ENCODE measurements at regions not wholly inside any gene's neighbourhood (a gene's known extent, or its start where the extent isn't known, plus 50 kb on each side); places are given as distances from the start of the nearest gene placed in this dataset.

DNA sequence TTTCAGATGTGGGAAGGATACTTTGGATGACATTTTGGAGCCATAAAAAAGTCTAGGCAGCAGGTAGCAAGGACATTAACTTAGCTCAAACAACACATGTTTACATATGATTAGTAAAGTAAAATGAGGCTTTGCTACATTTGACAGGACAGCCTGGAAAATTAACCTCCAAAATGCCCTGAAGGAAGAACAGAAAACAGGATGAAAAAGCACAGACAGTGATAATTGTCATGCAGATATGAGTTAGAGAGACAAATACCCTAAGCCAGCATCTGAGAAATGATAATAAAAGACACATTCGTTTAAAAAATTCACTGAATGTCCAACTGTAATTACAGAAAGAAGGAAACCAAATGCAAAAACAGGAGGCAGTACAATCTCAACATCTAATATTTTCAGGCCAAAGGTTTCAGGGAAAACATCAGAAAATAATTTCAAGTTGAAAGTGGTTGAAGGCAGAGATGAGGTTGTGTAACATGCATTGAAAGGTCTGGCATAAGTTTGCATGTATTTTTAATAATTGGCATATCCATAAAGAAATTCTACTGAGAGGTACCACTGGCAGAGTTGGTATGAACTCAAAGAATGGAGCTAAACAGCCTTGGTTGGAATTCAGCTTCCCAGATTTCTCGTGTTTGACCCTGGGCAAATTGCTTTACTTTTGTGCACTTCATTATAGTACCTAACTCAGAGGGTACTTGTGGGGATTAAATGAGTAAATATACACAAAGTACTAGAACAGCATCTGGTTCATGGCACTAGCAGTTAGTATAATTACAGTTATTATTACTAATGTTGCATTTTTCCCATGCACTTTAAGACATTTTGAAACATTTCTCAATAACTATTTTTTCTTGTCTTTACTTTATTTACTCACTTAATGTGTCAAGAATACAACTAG is 54.4 kb upstream of the MAP9 start:
- H4K8ac ChIP-seq (ENCODE audit: extremely low read depth, insufficient read depth, low read length), result no peak overlapping the region
- TF ChIP-seq E2F6 (IDR thresholded peaks at IDR 0.05) (no peak), RXRA (IDR thresholded peaks at IDR 0.05; ENCODE audit: insufficient read depth, low read depth, low read length) (no peak), POLR2AphosphoS5 (IDR thresholded peaks at IDR 0.05; ENCODE audit: low read depth, low read length) (no peak), CEBPB (IDR thresholded peaks at IDR 0.05; ENCODE audit: low read depth, low read length) (no peak), NANOG (IDR thresholded peaks at IDR 0.05; ENCODE audit: insufficient read depth, low read depth, low read length, poor library complexity, severe bottlenecking) (no peak), EGR1 (IDR thresholded peaks at IDR 0.05; ENCODE audit: borderline replicate concordance, low read depth, low read length) (no peak), CBX5 (IDR thresholded peaks at IDR 0.05; ENCODE audit: low read depth, low read length) (no peak), YY1 (IDR thresholded peaks at IDR 0.05; ENCODE audit: low read depth, low read length) (no peak), SUZ12 (IDR thresholded peaks at IDR 0.05; ENCODE audit: low read length) (no peak), BRCA1 (IDR thresholded peaks at IDR 0.05; ENCODE audit: low read depth, low read length) (no peak), KDM4A (IDR thresholded peaks at IDR 0.05; ENCODE audit: low read depth, low read length, severe bottlenecking) (no peak), POLR2A (IDR thresholded peaks at IDR 0.05; ENCODE audit: control extremely low read depth in 1 of 2, low read depth in 2 of 2, low read length in 2 of 2) (no peak), POU5F1 (IDR thresholded peaks at IDR 0.05; ENCODE audit: low read depth, low read length) (no peak)

More for the DNA sequence above, 54.4 kb upstream of the MAP9 start:
- Histone ChIP-seq H3K27me3 (replicated peaks in 1 of 4; ENCODE audit: control insufficient read depth in 3 of 4, extremely low read depth in 1 of 4, insufficient read depth in 3 of 4, low read length in 3 of 4) (peaks cover 27 to 59% (median 40%) of the 10 kb centered on the region in 4 experiments), H2BK12ac (ENCODE audit: low read depth, low read length) (no peak overlapping the region), H3K79me1 (ENCODE audit: low read depth, low read length) (no peaks in the 10 kb centered on the region), H3K9me3 (ENCODE audit: insufficient read depth in 2 of 2, low read depth in 1 of 2, low read length in 1 of 2) (peaks cover 10 to 13% of the 10 kb centered on the region in 2 experiments; a peak in 3 of 4 replicates), H3K36me3 (ENCODE audit: control insufficient read depth in 2 of 4, insufficient read depth in 4 of 4, low read length in 3 of 4) (no peaks in the 10 kb centered on the region; a peak in 1 of 8 replicates), H2BK15ac (ENCODE audit: low read length) (no peak overlapping the region), H4K5ac (ENCODE audit: insufficient read length, low read depth, low read length) (no peak overlapping the region), H3K79me2 (ENCODE audit: control insufficient read depth in 1 of 2, insufficient read depth in 2 of 2, low read length in 2 of 2) (no peaks in the 10 kb centered on the region), H3K23me2 (ENCODE audit: low read depth, low read length) (no peaks in the 10 kb centered on the region), H2AFZ (ENCODE audit: low read length) (no peak overlapping the region), H3K18ac (ENCODE audit: extremely low read depth, low read length) (no peak overlapping the region), H4K91ac (replicated peaks; ENCODE audit: insufficient read length, low read length) (no peak overlapping the region), H3K4me1 (replicated peaks in 1 of 4; ENCODE audit: control insufficient read depth in 3 of 4, insufficient read depth in 4 of 4, low read length in 3 of 4) (no peaks in the 10 kb centered on the region), H3K4me2 (ENCODE audit: insufficient read depth in 1 of 2, low read depth in 2 of 2, low read length in 2 of 2) (no peak overlapping the region), H2AK5ac (ENCODE audit: low read depth, low read length) (no peak overlapping the region), H2BK20ac (ENCODE audit: low read length) (no peak overlapping the region), H2BK120ac (replicated peaks; ENCODE audit: low read depth, low read length) (no peak overlapping the region), H3K23ac (ENCODE audit: insufficient read length) (no peak overlapping the region), H3K56ac (replicated peaks; ENCODE audit: insufficient read length, low read depth, low read length) (no peak overlapping the region), H3K27ac (ENCODE audit: low read depth, low read length) (no peak overlapping the region), H2BK5ac (ENCODE audit: low read depth, low read length) (no peak overlapping the region), H3K4ac (replicated peaks; ENCODE audit: insufficient read length, low read depth, low read length) (no peak overlapping the region), H3K9ac (replicated peaks in 1 of 4; ENCODE audit: extremely low read depth in 1 of 4, low read depth in 3 of 4, low read length in 3 of 4) (no peak overlapping the region), H3K4me3 (ENCODE audit: extremely low read depth in 1 of 4, insufficient read depth in 2 of 4, low read depth in 3 of 4, low read length in 4 of 4) (no peak overlapping the region), H4K20me1 (replicated peaks in 1 of 2; ENCODE audit: control insufficient read depth in 1 of 2, insufficient read depth in 2 of 2, low read length in 2 of 2) (peaks cover 0 to 2% of the 10 kb centered on the region in 2 experiments), H3K14ac (ENCODE audit: insufficient read length) (no peak overlapping the region)
- POLR2A ChIA-PET (ENCODE audit: partially characterized antibody), result no interaction called here
- 87% methylated on average over 2 of the region's 2 CpGs; no CpG with 5 or more reads in 1 of the 2 experiments for WGBS, 2 experiments (ENCODE audit: extremely low coverage in 1 of 2, insufficient coverage in 1 of 2, insufficient read length in 1 of 2, insufficient replicate concordance in 2 of 2, low coverage in 1 of 2, low lambda C conversion rate in 2 of 2, missing lambda C conversion rate in 1 of 2)
- DNase-seq (ENCODE audit: low read depth in 1 of 2, low spot score in 2 of 2), result no peak
- CTCF ChIA-PET (ENCODE audit: partially characterized antibody), result interaction anchor here (1.0 to 1.2 kb wide), 2 partner anchors 16 to 30 kb away, joined by 3 read pairs; no protein-coding TSS in a partner anchor
- FAIRE-seq, result no peak

All from H1 (cell line).